Central memory CD4-positive, alpha-beta T cell (primary cell): ENCODE measurements at regions not wholly inside any gene's neighbourhood (a gene's known extent, or its start where the extent isn't known, plus 50 kb on each side); places are given as distances from the start of the nearest gene placed in this dataset.
"Not testable (repeated sequence)": the region's sequence is repeated elsewhere in the genome, so short reads cannot be mapped to it uniquely, and the experiment has no call there.

Experiments used
- DNase-seq: peaks from one replicate; pipeline ENCODE4 v3.0.0; 2022

- DNase-seq = no peak
Observed at GRCh38 chr13:80508031-80508430, 167.1 kb upstream of the SPRY2 start.

- DNase-seq = no peak
Observed at GRCh38 chr13:80504453-80504852, 163.5 kb upstream of the SPRY2 start.

- no peak for DNase-seq
Observed at GRCh38 chr13:80502359-80502758, 161.4 kb upstream of the SPRY2 start.

DNA sequence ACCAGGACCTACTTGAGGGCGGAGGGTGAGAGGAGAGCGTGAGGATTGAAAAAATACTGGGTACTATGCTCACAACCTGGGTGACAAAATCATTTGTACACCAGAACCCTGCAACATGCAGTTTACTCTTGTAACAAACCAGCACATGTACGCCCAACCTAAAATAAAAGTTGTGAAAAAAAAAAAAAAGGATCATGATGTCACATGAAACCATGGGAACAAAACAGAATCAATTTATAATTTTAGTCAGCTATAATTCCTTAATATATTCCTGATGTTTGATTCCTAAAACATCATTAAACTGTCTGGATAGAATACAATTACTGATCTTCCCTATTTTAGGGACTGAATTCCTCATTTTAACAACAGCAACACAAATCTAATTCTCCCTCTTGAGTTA is 160.6 kb upstream of the SPRY2 start:
- DNase-seq = no peak

DNA sequence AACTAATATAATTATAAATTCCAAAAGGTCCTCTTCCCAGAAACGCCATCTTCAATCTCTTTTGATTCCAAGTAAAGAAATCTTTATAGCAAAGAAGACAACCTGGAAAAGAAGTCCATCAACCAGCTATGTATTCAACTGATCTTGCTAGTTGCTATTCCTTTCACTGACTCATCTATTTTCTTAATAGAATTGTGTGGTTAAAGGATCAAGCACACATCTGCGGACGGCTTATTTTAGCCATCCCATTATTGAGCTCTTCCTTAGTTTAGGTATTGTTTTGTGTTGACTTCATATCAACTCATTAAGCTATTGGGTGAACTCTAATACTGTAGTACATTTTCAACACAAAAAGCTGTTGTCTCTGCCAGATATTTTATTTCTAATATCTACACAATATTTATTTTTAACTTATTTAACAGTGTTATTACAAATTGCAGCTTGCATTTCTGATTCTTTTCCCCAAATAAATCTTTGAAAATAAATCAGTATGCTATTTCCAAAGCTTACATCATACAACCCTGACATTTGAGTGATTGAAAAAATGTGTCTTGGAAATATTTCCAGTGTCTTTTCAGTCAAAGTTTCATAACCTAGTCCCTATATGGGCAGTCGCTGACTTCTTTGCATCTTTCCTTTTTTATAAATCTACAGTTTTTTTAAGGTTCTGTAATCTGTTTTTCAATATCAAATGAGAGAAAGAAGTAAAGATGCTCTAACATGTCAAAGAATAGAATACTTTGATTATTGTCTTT is 158.8 kb upstream of the SPRY2 start:
- no peak for DNase-seq

DNA sequence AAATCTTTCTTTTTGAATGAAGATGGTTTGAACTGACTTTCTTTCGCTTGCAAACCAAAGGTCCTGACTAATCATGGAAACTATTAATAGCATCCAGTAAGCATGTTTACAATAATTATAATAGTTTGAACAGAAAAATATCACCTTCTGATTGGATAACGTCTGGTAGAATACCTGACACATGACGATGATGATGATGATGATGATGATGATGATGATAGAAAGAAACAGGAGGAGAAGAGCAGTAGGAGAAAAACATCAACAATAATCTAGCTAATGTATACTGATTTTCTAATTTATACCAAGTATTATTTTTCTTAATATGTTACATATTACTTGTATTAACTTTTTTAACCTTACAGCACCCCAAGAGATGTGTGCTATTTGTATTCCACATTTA is 157.5 kb upstream of the SPRY2 start:
- DNase-seq = no peak

DNA sequence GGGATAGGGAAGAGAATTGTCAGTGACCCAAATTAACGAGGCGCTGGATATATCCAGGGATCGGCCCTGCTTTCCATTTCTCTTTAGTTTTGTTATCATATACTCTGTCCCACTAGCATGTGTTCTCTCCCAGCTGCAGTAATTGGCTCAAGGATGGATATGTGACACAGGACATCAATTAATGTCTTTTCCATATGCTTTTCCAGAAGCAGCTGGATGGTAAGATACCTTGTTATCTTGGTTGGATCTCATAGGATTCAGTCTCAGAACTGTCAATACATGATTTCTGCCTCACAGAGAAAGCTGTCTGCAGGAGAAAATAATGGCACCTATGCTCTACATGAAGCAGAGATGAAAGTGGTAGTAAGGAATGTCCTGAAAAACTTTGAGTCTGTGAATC is 157.1 kb upstream of the SPRY2 start:
- DNase-seq = no peak

DNA sequence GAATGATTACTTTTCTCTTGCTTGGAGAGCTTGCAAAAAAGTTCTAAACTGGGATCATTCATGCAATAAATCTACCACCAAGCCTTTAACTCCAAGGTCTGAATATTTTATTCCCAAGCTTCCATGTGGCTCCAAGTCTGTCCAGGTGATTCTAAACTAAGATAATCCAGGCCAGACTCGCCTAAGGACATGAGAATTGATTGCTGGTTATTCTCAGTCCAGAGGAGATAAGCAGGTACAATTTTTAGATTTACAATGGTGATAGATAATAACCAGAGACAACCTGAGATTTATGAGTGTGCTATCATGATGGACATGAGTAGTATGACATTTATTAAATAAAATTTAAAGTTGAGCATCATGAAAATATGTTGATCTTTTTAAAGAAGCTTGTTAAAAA is 156.5 kb upstream of the SPRY2 start:
- no peak for DNase-seq

DNA sequence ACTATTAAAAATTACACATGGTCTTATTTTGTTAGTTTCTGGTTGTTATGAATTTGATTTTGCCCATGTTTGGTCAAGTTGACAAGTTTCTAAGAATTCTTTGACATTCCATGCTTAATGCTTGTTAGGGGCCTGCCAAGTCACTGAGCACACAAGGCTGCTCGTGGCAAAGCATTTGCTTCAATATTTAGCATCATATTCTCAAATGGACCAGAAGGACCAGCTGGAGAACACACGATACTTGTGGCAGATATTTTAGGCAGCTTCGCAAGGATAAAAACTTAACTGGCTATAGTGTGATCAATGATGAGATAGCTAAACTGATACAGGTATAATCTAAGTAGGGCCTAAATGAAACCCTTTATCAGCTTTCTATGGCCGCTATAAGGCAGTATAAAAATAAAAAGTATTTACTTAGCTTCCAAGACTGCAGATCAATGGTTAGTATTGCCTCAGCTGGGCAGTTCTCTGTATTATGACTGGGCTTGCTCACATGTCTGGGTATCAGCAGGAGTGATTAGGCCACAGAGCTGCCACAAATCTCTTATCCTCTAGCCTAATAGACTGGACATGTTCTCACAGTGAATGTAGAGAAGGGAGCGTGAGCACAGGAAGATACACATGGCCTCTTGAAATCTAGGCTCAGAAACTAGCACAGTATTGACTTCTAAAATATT is 155.9 kb upstream of the SPRY2 start:
- no peak for DNase-seq

- DNase-seq = not testable (repeated sequence)
Observed at GRCh38 chr13:80490491-80490943, 149.6 kb upstream of the SPRY2 start.

- no peak for DNase-seq
Observed at GRCh38 chr13:80486402-80486801, 145.5 kb upstream of the SPRY2 start.

DNA sequence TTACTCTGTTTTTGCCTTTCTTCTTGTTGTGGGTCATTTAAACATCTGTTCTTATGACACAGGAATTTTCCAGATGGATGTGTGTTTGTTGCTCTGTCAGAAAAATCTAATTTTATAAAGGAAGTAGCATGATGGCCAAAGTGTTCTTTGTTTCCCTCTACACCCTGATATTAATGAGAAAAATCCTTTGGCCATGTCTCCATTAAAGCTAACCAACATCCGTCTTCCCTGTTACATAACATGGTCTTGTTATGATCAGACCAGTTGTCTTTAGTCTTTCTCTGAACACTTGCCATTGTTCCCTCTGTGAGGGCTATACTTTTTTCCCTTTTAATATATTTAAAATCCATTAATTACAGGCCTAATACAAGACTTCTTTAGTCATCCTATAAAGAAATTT is 142.2 kb upstream of the SPRY2 start:
- no peak for DNase-seq

DNA sequence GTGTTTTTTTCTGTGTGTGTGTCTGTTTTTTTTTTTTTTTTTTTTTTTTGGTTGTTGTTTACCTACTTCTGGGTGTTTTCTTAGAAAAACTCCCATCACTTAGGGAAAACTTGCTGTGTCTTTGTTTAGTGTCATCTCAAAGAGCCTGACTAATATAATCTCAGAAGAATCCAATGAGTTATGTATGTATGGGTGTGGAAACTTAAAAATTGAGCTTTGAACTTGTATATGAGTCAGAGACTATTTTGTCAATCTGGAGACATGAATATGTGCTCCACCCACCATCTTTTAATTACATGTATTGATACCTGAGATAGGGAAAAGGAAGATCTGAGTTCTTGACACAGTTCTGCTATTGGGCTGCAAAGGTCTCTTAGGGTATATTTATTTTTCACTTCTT is 140.7 kb upstream of the SPRY2 start:
- DNase-seq = no peak

GRCh38 chr13:80477661-80478443 is 136.9 kb upstream of the SPRY2 start:
- no peak for DNase-seq

GRCh38 chr13:80476953-80477352 is 136.0 kb upstream of the SPRY2 start:
- no peak for DNase-seq

- DNase-seq = no peak
Observed at GRCh38 chr13:80475718-80476117, 134.8 kb upstream of the SPRY2 start.

DNA sequence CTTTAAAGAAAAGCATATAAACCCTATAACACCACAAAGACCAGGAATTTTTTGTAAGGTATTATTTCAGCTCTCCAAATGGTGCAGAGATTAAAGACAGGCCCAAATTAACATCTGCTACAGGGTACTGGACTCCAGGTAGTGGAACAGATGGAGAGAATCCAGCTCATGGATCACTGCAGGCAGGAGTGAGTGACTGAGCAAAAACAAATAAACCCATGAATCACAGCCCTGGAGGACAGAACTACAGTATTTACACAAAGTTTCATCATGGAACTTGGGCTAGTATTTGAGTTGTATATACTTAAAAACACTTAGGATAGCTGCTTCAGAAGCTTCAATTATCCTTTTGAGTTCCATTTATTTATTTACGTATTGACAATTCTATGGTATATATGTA is 132.8 kb upstream of the SPRY2 start:
- DNase-seq = no peak

- no peak for DNase-seq
Observed at GRCh38 chr13:80469853-80470381, 129.0 kb upstream of the SPRY2 start.

DNA sequence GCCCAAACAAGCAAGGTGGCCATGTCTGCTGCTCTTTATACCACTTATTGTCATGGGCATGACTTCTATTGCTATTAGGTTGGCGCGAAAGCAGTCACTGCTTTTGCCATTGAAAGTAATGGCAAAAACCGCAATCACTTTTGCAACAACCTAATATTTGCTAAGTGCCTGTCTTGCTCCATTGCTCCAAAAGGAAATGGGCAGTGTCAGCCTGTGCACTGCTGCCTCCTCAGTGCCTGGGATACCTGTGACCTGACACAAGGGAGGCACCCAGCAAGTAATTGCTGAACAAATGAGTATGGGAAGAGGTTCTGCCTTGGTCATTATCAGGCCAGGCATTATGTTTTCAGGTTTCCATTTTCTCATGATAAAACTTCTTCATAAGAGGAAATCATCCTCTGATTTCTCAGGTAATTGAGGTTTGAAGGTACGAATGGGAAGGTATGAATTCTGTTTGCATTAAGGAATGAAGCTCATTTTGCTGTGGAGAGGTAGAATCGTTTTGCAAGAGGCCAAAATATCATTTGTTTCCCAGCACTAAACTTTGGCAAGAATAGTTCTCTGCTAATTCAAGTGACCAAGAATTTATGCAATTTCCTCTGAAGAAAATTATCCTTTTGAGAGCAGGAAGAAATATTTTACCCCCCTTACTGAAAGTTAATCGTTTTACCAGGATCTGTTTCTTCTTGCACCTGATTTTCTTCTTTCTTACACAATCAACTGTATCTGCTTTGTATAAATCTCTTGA is 128.4 kb upstream of the SPRY2 start:
- no peak for DNase-seq

DNA sequence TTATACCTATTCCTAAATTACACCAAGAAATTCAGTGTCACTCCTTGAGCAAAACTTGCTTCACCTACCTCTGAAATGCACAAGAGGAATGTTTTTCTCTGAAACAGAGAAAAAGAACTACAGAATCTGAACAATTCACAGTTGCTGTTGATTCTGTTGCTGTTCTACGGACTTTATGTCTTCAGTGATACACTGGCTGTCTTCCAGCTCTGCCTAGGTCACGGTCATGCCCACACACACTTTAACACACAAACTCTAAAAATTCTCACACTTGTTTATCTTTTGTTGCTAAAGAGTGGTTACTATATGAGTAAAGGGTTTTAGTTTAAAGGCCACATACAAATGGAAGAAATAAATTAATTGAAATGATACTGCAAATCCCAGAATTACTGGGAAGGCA is 124.4 kb upstream of the SPRY2 start:
- no peak for DNase-seq

DNA sequence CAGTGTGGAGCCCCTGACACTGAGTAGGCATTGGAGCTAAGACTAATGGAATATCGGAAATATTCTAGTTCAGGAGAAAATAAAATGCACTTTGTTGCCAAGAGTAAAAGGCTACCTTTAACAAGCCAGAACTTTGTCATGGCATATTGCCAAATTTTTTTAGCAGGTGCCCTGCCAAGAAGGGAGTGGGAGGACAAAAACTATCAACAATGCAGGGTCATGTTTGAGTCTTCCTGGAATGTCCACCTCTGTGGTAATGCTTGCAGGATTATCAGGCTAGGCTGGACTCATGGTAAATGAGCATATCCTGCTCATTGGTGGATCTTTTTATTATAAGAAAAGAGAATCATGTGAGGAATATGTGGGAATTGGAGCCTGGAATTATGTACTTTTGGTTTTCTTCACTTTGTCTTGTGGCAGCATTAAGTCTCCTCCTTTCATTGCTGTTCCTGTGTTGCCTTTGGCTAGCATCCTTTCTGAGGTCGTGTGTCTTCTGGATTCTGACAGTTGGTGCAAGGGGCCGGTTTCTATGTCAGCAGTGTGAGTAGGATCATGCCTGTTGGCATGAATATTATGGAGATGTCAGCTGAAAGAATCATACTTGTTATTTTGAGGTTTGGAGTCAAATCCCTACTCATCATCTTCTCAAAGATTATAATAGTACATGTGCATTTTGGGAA is 122.9 kb upstream of the SPRY2 start:
- no peak for DNase-seq

DNA sequence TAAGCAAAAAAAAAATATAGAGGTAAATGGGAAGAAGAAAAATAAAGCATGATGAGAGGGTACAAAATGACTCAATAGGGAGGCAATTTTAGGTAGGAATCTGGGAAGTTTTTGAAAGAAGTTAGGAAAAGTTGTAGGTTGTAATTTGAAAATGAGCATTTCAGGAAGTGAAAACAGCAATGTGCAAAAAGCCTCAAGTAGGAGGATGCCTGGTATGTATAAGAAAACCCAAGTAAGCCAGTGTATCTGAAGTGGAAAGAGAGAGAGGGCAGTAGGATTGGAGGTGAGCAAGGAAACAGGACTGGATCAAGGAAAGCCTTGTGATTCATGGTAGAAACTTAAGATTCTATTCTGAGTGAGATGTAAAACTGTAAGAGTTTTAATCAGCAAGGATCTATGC is 121.6 kb upstream of the SPRY2 start:
- DNase-seq = no peak
